GM12874 (cell line): ENCODE measurements at regions not wholly inside any gene's neighbourhood (a gene's known extent, or its start where the extent isn't known, plus 50 kb on each side); places are given as distances from the start of the nearest gene placed in this dataset.

ENCODE experiments used
- CTCF ChIP-seq: IDR thresholded peaks from 2 replicates; pipeline ENCODE4 v1.5.1; 2011; ENCODE audit warnings: low read depth, mild to moderate bottlenecking, control low read depth, low read length, moderate library complexity; ENCODE audit not compliant: insufficient read depth

GRCh38 chr13:65826657-65827056, 1403.5 kb downstream of the PCDH9 start:
- no peak for TF ChIP-seq CTCF

GRCh38 chr13:65825039-65825438, 1405.1 kb downstream of the PCDH9 start:
- no peak for TF ChIP-seq CTCF

- no peak for TF ChIP-seq CTCF
Measured at GRCh38 chr13:65808061-65808460, 1422.1 kb downstream of the PCDH9 start.

GRCh38 chr13:65803530-65804392, 1426.4 kb downstream of the PCDH9 start:
- no peak for TF ChIP-seq CTCF

GRCh38 chr13:65789815-65790214, 1440.3 kb downstream of the PCDH9 start:
- no peak for TF ChIP-seq CTCF

GRCh38 chr13:65787082-65787481, 1443.1 kb downstream of the PCDH9 start:
- TF ChIP-seq CTCF: no peak

GRCh38 chr13:65784088-65784816, 1445.9 kb downstream of the PCDH9 start:
- TF ChIP-seq CTCF: no peak
